HT1080 (cell line): ENCODE measurements at regions not wholly inside any gene's neighbourhood (a gene's known extent, or its start where the extent isn't known, plus 50 kb on each side); places are given as distances from the start of the nearest gene placed in this dataset.
"Not testable (repeated sequence)": the region's sequence is repeated elsewhere in the genome, so short reads cannot be mapped to it uniquely, and the experiment has no call there.

Experiments used
- DNase-seq: peaks from one replicate; pipeline ENCODE4 v3.0.0-alpha.2; 2015; ENCODE audit warnings: low read depth

DNA sequence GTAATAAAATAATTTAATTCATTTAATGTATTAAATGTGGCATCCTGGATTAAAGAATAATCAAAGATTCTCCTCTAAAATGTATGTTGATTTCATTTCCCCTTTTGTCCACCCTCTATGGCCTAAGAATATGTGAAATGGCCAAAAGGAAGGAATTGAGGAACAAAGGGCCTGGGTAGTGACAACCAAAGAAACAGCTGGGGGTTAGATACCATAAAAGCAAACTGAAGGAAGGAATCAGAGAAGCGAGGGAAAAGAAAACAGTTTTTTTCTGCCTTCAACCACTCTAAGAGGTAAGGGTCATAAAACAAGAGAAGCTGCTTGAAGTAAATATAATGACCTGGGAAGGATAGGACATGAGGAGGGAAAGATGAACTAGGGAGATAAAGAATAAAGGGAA is 139.3 kb downstream of the FAM76B start:
- DNase-seq, result no peak

DNA sequence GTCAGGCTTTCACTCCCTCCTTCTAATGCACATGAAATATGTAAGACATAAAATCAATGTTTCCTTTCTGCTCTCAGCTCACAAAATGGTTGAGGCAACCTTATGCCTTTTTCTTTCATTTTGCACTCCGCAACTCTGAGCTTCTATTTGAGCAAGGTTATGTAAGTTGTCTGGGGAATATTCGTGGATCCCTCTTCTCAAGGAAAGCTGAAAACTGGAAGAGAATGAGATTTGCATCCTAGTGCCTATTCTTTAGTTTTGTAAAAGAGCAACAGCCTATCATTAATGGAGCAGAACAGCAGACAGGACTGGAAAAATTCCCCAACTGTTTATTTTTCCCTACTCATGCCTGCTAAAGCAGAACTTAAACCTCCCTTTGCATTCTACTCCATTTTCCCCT is 141.7 kb downstream of the FAM76B start:
- DNase-seq, result no peak

DNA sequence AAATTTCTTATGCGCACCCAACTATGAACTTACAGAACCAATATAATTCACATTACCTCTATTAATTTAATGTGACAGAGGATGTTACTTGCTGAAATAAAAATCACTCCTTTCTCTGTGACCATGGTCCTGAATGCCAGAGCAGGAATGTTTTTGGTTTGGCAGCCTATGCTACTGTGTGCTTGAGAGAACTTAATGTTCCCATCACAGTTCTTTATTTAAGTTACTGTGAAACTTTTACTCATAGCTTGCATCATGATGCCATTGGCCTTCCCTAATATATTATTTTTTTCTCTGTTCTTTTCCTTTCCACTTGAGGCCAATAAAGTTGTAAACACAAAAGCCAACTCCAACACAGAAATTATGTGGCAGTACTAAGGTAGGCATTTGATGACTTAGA is 142.2 kb downstream of the FAM76B start:
- no peak for DNase-seq

DNA sequence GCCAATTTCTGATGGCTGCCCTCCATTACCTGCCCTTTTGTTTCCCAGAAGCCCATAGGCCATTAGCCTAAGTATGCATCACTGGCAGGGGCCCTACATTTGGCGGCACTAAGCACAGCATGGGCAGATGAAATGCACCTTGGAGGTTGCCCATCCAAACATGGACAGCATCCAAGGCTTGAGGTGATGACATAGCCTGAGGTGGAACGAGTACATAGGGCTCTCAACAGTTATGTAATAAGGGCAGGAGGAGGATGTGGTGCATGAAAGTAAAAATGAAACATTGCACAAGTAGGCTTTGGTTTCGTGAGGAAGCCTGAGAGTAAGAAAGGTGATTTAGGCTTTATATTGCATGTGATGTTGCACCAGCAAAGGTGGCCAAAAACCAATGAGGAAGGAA is 148.1 kb downstream of the FAM76B start:
- DNase-seq, result peak; percentile 1

DNA sequence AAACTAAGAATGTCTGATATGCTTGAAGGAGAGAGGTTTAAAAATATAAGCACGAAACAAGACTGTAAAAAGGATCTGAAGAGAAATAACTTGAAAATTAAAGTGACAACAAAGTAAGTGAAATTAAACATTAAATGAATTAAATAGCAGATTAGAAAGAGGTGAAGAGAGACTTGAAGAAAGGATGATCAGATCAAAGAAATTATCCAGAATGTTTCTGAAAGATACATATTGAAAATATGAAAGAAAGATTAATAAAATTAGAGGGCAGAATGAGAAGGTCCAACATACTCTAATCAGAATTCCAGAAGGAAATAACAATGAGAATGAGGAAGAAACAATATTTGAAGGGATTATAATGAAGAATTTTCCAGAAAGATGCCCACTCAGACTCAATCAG is 151.1 kb downstream of the FAM76B start:
- no peak for DNase-seq

DNA sequence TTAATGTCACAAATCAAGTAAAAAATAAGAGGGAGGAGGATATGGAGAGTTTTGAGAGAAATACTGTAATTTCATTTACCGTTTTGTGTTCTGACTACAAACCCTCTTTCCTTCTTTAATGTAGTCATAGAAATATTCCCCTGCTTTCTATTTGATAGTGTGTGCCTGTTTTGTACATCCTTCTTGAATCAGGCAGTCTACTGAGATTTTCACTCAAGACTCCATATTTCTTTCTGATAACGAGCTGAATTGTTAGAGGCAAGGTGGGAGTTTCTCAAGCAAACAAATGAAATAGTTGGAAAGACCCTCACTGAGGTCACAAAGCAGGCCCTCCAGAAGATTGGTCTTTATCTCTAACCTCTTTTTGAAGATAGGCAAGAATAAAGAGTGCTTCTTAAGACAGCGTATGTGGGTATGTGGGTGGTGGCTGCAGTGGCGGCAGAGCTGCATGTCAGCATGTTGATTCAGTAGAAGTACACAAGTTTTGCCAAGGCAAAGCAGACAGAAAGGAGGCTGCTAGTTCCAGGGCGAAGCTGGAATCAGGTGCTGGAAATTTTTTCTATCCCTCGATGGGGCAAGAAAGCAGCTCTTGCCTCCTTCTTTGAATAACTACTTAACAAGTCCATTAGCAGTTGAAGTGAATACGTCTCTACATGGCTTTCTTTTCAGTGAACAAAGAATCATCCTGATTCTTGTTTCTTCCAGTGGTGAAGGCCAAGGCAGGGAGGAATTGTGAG is 164.2 kb downstream of the FAM76B start:
- DNase-seq, result no peak

DNA sequence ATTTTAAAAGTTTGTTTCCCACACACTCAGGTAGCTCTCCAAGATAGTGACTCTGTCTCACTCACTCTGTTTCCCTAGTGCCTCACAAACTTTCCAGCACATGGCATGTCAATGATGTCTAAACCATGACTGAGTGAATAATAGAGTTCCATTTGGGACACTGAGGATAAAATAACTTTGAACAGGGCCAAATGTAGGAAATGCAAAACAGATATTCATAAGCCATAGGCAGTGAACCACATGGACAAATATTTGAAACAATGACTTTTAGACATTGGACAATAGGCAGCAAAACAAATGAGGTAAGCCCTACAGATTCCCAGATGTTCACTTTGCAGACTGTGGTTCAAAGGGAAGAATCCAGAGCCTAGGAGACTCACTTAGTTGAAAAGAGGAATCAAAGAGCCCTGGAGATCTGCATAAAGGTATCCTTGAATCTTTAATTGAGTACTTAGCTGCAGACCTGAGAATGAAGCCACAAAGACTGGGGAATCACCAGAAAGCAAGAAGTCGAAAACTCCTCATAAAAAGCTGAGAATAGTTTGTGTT is 173.3 kb downstream of the FAM76B start:
- DNase-seq, result no peak

DNA sequence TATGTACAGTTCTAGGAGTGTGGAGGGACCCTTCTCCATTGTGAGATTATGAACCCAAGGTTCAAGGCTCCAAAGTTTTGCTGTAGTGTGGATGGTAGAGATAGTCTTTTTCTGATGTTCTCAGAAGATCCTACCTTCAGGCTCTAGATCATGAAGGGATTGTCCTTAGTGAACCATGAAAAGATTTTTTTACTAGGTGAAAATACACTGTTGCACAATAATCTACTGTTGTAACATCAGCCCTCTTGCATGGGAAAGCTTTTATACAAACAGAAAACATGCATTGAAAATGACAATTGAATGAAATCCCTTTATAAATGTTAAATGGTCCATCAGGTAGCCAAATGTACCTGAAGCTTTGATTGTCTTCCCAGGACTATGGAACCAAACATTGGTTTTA is 177.8 kb downstream of the FAM76B start:
- DNase-seq, result no peak

DNA sequence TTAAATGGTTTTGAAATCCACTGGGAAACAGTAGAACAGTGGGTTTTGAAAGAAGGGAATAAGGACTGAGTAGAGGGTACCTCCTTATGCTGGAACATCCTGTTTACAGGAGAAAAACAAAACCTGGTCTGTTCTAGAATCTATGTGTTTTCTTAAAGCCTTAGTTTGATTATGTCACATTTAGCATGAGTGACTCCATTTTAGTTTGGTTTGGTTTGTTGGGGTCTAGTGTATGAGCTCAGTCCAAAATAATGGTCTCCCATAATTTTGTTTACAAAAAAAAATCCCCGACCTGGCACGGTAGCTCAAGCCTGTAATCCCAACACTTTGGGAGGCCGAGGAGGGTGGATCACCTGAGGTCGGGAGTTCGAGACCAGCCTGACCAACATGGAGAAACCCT is 179.4 kb downstream of the FAM76B start:
- not testable (repeated sequence) for DNase-seq

DNA sequence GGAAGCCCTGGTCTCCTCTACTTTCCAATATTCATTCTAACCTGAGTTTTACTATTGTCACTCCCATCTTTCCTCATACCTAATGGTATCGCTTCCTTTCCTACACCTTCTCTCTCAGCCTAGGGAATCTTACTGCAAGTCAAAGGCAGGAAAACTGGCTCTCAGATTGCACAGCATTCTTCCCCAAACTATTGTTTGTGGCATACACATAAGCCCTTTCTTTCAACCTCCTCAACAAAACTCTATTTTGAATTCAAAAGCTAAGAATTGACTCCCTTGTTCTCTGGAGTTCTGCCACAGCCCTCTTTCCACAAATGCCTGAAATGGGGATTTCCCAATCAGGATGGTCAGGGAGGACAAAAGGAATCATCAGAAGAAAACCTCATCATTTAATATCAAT is 181.5 kb downstream of the FAM76B start:
- no peak for DNase-seq

DNA sequence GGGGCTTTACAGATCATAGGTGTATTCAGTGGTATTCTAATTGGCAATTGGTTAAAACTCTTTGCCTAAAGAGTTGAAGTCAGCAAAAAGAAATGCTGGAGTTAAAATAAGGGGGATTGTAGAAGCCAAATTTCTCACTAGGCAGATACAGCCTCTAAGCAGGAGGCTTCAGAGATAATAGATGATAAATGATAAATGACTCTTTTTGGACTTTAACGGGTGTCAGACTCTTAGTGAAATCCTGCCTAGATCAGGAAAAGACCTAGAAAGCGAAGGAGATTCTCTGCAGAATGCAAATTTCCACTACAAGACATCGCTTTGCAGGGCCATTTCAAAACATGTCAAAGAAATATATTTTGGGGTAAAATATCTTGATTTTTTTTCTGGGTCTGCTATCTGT is 182.8 kb downstream of the FAM76B start:
- DNase-seq, result no peak

DNA sequence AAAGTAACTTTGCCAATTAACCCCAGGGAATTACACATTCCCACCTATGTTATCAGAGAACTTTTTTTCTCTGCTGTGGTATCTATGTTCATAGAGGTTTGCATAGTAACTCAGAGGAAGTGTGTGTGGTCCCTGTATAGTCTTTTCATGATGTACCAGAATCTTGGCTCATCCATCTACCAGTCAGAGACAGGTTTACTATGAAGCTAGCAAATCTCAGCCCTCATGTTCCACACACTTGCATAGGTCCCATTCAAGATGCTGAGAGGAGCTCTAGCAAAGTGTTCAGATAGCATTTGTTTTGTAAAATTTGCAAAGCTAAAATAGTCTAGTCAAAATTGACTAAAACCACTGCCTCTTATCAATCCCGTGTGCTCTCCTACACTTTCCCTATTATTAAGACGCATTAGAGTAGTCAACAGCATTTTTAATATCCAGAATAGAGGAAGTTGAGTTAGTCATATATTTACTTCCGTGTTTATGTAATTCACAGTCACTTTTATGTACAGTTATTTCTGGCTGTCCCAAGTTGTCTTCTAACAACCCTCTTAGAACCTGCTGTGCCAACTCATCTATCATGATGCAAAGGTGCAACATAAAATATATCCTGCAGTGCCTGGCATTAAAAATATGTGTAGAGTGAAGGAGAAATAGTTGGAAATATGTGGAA is 184.2 kb downstream of the FAM76B start:
- no peak for DNase-seq

DNA sequence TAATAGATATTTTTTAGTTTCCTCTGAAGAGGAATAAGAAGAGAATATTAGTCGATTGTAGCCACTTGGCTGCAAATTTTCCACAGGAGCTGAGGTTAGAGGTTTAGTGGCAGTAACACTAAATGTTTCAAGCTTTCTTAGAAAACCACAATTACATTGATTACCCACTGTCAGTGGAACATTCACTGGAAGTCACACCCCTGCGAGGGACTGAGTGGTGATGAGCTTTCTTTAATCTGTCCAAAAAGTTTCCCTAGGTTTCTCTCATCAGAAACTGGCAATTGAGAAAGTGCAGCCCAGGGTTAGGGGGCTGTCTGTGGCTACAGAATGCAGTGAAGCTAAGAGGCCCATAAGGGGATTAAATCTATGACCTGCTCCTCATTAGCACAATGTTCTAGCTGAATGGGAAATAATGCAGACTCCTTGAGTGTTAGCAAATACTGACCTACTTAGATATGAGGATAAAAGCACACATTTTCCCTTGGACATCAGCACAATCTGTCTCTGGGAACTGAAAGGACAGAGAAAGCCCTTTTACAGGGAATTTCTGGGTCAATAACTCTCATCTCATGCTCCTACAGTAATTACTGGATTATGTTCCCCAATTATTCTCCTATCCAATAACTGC is 189.5 kb downstream of the FAM76B start:
- no peak for DNase-seq

DNA sequence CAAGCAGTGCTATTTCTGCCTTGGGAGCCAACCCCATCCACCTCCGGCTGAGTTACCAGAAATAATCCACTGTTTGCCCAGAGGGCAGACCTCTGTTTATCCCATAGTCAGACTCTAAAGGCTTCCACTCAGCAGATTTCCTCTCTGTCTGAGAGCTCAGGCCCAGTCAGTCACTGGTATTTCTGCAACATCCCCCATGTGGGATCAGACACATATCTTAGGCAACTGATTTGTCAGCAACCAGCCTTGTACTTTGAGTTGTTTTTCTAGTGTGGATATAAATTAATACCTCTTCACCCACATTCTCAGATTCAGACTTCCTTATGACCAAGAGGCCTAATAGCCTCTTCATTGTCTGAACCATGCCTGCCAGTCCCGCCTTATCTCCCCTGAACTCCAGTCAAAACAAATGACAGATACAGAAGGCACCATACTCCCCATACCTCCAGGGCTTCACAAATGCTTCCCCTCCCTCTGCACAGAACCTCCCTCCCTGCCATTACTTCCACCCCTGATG is 193.6 kb downstream of the FAM76B start:
- DNase-seq, result no peak

DNA sequence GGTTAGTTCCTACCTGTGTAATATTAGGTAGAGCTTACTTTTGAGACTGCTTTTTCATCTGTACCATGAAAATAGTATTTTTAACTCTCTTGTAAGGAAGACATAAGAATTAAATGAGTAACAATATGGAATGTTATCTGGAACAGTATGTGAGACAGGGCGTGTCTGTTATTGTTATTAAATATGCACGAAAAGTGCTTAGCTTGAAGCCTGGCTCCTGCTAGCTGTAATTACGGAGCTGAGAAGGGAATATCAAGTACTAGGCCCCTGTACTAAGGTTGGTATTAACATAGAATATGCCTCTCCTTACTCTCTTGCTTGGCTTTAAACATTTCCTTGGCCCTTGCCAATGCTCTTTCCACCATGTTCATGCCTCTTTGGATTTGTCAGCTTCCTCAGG is 194.0 kb downstream of the FAM76B start:
- DNase-seq, result no peak

DNA sequence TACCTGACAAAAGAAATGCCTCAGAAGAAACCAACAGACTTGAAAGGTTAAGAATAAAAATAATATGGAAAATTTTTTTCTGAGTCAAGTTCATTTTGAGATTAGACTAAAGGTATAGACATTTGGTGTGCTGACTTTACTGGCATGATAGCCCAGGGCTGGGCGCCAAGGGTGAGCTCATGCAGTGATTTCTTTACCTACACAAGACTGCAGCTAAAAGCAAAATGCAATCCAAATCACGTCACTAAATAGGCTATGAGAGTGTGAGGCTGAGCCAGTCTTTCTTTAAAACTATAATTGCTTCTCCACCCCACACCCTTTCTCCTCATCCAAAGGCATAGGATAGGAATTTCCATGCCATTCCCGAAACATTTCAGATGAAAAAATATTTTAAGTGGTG is 196.5 kb downstream of the FAM76B start:
- DNase-seq, result no peak

DNA sequence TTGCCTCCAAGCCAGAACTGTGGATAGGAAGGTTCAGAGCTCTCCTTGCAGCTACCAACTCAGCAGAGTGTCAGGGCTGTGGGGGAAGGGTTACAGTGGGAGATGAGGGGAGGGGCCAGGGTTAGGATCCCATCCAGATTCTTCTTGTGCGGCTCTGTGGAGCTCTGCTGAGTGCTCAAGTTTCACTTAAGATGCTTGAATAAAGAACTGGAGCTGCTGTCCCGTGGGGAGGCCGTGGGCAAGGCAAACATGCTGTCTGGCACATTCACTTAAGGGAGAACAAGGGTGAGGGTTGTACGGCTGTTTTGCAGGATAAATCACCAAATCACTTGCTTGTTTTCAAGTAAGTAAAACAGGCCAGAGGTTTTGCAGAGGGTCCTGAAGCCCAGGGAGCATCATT is 197.1 kb downstream of the FAM76B start:
- DNase-seq, result no peak

DNA sequence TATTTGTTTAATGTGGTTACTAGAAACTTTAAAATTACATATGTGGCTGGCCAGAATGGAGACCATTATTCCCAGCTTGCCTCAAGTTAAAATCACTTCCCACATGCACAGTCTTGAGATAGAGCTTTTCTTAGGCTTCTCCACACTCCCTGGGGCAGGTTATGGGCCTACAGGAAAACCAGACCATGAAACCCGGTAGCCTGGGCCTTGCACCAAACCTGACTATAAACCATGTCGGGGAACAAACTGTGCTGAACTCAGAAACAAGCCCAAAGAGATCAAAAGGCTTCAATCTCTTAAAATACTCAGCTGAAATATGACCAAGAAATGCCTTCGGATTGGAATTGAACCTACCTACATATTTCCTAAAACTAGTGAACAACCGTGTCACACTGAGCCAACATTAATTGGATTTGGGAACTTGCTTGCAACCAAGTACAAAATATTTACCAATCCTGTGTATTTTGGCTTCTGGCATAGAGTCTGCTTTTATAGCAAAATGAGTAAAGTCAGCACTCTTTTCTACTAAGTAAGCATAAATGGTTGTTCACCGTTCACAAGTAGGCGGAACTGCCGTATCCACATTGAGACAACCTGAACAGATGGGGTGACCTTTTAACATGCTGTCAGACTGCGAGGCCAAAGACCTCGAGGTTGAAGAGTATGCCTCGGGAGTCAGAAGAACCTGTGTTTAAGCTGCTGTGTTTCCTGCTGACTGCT is 199.5 kb downstream of the FAM76B start:
- no peak for DNase-seq

DNA sequence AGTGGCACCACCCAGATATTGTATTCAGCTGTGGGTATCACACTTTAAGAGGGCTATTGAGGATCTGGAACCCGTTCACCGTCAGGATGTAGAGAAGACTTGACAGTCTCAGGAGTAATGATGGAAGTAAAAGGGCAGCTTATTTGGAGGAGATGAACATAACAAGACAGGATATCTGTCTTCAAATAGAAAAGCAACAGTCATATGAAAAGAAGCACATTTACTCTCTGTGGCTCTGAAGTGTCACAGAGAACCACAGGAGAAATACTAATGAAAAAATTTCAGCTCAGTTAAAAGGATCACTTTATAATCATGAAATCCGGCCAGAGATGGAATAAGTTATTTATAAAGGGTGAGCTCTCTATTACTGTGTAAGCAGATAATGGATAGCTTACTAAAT is 200.8 kb downstream of the FAM76B start:
- no peak for DNase-seq

DNA sequence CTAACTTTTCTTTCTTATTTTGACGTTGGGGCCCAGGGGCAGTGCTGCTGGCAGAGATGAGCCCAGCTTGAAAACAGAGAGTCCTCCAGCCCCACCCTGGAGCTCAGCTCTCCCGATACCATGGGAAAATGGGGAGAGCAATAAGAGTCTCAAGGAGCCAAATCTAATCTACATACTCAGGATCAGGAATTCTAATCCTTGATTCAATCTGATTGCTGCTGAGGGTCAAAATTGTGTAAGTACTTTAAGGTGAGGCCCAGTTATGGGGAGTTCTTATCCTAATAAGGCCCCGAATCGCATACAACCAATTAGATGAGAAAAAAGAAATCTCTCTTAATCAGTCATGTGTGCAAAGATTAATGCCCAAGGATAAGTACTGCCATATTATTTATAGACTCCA is 202.9 kb downstream of the FAM76B start:
- no peak for DNase-seq

DNA sequence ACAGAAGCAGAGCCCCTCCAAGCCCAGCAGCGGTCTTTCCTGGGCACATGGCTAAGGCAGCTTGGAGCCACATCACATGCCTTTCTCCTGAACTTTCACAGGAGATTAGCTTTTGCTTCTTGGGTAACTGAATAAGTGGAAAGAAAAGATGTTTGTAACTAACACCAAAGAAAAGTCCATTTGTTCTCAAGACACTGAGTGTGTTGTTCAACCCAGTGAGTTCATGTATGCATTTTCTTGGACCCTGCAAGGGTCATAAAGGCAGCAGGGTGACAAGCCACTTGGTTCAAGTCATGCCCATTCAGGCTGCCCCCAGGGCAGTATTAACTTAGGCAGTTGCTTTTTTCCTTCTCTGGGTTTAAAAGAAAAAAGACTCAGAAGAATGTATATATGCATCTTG is 203.4 kb downstream of the FAM76B start:
- DNase-seq, result no peak

DNA sequence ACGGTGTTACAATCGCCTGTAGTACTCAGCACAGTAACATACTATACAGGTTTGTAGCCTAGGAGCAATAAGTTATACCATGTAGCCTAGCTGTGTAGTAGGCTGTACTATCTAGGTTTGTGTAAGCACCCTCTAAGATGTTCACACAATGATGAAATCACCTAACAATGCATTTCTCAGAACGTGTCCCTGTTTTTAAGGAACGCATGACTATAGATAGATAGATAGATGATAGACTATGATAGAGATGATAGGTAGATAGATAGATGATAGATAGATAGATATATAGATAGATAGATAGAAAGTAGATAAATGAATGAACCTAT is 203.9 kb downstream of the FAM76B start:
- no peak for DNase-seq
